HG03558 (cell line): ENCODE measurements at regions not wholly inside any gene's neighbourhood (a gene's known extent, or its start where the extent isn't known, plus 50 kb on each side); places are given as distances from the start of the nearest gene placed in this dataset.
"Not testable (repeated sequence)": the region's sequence is repeated elsewhere in the genome, so short reads cannot be mapped to it uniquely, and the experiment has no call there.

ENCODE experiments used
- ATAC-seq: cut with Tn5 transposase; IDR thresholded peaks from one replicate; pipeline ENCODE4 v1.9.1; 2021; ENCODE audit warnings: moderate number of reproducible peaks; ENCODE audit not compliant: unreplicated experiment; ENCODE audit errors: extremely low read depth

GRCh38 chr3:157602424-157602823 is 99.2 kb upstream of the VEPH1 start:
- no peak for ATAC-seq

DNA sequence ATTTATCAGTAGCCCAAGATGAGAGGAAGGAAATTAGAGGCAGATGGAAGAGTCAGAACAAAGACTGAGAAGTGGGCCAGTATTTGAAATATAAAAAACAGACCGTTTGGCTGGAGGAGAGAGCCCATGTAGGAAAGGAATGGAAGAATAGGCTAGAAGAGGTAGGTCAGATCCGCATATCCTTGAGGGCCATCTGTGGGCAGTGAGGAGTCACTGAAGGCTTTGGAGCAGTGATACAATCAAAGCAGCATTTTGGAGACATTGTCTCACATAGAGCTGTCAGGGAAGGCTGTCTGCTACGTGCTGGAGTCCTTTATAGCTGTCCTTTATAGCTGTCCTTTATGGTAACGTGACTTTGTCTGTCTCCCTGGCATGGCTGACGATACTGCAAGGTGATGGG is 92.0 kb upstream of the VEPH1 start:
- no peak for ATAC-seq

GRCh38 chr3:157594413-157594812 is 91.2 kb upstream of the VEPH1 start:
- no peak for ATAC-seq

- ATAC-seq, result no peak
These were observed 89.6 kb upstream of the VEPH1 start for GRCh38 chr3:157592769-157593168.

- no peak for ATAC-seq
These were observed 87.1 kb upstream of the VEPH1 start for GRCh38 chr3:157590273-157590672.

GRCh38 chr3:157589211-157589610 is 86.0 kb upstream of the VEPH1 start:
- ATAC-seq, result no peak

- no peak for ATAC-seq
These were observed 85.3 kb upstream of the VEPH1 start for GRCh38 chr3:157588386-157589060.

- no peak for ATAC-seq
These were observed 83.1 kb upstream of the VEPH1 start for GRCh38 chr3:157586293-157586692.

DNA sequence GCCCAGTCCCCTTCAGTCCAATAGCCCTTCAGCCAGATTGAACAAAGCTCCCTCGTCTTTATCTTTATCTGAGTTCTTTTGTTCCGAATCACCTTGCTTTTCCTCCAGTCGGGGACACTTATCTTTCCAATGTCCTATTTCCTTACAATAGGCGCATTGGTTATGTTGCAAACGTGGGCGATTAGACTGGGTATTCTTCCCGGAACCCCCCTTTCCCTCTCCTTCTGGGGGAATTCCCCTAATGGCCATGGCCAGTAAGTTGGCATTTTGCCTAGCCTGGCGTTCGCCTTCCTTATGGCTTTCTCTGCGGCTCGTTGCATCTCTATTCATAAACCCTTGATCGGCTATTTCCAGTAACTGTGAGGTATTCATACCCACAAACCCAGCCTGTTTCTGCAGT is 82.2 kb upstream of the VEPH1 start:
- ATAC-seq, result no peak

- no peak for ATAC-seq
These were observed 79.4 kb upstream of the VEPH1 start for GRCh38 chr3:157582637-157582973.

- ATAC-seq, result not testable (repeated sequence)
These were observed 78.9 kb upstream of the VEPH1 start for GRCh38 chr3:157581956-157582636.

GRCh38 chr3:157581371-157581770 is 78.2 kb upstream of the VEPH1 start:
- ATAC-seq, result no peak

DNA sequence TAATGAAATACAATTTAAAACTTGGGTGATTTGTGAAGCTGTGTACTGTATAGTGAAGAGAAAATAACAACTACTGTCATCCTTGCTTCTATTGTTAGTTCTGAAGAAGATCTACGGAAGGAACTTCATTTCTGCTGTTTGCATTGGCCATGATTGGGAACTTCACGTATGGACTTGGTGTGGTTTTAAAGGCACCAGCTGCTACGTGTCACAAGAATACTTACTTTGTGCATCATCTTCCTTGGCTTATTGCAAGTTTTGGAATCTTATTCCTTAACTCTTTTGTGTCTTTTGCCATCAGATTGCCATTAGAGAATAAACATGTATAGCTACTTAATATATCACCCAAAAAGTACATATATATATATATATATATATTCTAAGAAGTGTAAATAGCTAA is 75.0 kb upstream of the VEPH1 start:
- ATAC-seq, result no peak

- no peak for ATAC-seq
These were observed 71.3 kb upstream of the VEPH1 start for GRCh38 chr3:157574531-157574930.

- ATAC-seq, result no peak
These were observed 70.7 kb upstream of the VEPH1 start for GRCh38 chr3:157573780-157574378.

GRCh38 chr3:157573281-157573680 is 70.1 kb upstream of the VEPH1 start:
- no peak for ATAC-seq

- no peak for ATAC-seq
These were observed 69.5 kb upstream of the VEPH1 start for GRCh38 chr3:157572559-157573270.

- ATAC-seq, result no peak
These were observed 63.4 kb upstream of the VEPH1 start for GRCh38 chr3:157566596-157566995.

DNA sequence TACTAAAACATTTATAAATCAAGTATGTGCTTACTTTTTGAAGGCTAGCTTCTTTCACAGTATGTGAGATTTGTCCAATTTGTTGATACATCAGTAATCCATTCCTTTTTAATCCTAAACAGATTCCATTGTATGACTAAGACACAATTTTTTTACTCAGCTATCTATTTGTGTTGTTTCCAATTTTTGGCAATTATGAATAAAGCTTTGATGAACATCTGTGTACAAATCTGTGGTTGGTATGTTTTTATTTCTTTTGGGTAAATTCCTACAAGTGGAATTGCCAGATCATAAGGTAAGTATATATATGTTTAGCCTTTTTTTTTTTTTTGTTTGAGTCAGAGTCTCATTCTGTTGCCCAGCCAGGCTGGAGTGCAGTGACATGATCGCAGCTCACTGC is 56.2 kb upstream of the VEPH1 start:
- ATAC-seq, result no peak
